T-helper 17 cell (primary cell): ENCODE measurements at regions not wholly inside any gene's neighbourhood (a gene's known extent, or its start where the extent isn't known, plus 50 kb on each side); places are given as distances from the start of the nearest gene placed in this dataset.
"Not testable (repeated sequence)": the region's sequence is repeated elsewhere in the genome, so short reads cannot be mapped to it uniquely, and the experiment has no call there.

Source experiments
- ATAC-seq: fragments of 150-1000 bp; cut with Tn5 transposase; 2 replicates; pipeline ENCODE4 v1.10.0; 2021; ENCODE audit warnings: mild to moderate bottlenecking, moderate library complexity
- DNase-seq, 3 donors: peaks; one replicate each; pipeline versions ENCODE4 v3.0.0 to v3.0.0-alpha.2; 2020 to 2021
- H3K9me3 ChIP-seq: one replicate; pipeline ENCODE4 v1.7.0; 2013; ENCODE audit warnings: low read length, mild to moderate bottlenecking; ENCODE audit not compliant: control insufficient read depth, poor library complexity, severe bottlenecking
- H3K27ac Mint-ChIP-seq: one replicate; pipeline ENCODE4 v1.8.0; 2022; ENCODE audit warnings: mild to moderate bottlenecking, moderate library complexity, mixed read lengths
- H3K27me3 Mint-ChIP-seq: one replicate; pipeline ENCODE4 v1.8.0; 2022; ENCODE audit warnings: mixed read lengths
- H3K36me3 Mint-ChIP-seq: one replicate; pipeline ENCODE4 v1.8.0; 2022; ENCODE audit warnings: low read depth, mixed read lengths
- H3K4me1 Mint-ChIP-seq: one replicate; pipeline ENCODE4 v1.8.0; 2022; ENCODE audit warnings: mild to moderate bottlenecking, mixed read lengths
- H3K4me3 Mint-ChIP-seq: one replicate; pipeline ENCODE4 v1.8.0; 2022; ENCODE audit warnings: mild to moderate bottlenecking, moderate library complexity, mixed read lengths

DNA sequence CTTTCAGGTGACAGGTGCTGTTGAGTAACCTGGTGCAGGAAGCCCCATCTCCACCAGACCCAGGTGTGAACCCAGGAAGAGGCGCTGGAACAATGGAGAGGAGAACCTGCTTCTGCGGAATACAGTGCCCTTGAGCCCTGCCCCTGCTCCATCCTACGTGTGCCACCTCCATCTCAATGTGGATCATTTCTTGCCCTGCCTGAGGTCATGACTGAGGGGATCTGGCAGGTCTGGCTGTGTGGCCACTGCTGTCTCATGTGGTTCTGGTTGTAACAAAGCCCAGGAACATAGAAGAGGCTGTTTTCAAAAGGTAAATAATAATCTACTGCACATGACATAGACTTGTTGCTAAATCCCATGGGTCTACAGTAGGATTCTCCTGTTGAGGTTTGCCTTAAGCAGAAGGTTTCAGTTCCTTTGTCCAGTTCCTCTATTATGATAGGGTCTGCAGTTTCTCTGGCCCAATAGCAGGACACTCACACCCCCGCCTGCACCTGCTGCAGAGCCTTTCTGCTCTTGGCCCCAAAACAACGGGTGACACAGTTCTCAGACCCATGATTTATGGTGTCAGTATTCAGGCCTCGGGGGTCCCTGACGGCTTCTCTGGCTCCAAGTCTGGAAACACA lies 113.5 kb upstream of the IGLL5 start:
- no peak overlapping the region for H3K27ac Mint-ChIP-seq
- no peaks in the 10 kb centered on the region for H3K9me3 ChIP-seq
- H3K36me3 Mint-ChIP-seq: peaks cover 2% of the 10 kb centered on the region
- H3K4me1 Mint-ChIP-seq: peaks cover 8% of the 10 kb centered on the region
- no peak overlapping the region for H3K4me3 Mint-ChIP-seq
- H3K27me3 Mint-ChIP-seq: peaks cover 37% of the 10 kb centered on the region
- DNase-seq (no peak), ATAC-seq (no peak)

DNA sequence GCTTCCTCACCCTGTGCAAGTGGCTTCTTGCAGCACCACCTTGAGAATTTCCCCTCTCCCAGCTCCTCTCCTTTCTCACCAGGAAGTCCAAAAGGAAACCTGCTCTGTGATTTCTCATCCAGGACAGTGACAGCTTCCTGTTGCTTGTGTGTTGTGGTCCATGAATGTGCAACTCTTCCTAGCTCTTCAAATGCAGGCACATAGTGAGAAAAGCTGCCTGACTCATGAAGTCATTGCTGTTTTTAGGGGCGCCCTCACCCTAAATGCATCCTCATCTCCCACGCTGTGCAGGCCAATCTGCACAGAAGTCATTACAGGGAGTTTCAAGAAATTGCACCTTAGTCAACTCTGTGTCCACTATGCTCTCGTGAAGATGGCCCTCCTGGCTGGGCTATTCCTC lies 112.9 kb upstream of the IGLL5 start:
- not testable (repeated sequence) for H3K4me3 Mint-ChIP-seq, H3K36me3 Mint-ChIP-seq, ATAC-seq, DNase-seq, H3K4me1 Mint-ChIP-seq, H3K27ac Mint-ChIP-seq, H3K9me3 ChIP-seq
- peaks cover 31% of the 10 kb centered on the region for H3K27me3 Mint-ChIP-seq

DNA sequence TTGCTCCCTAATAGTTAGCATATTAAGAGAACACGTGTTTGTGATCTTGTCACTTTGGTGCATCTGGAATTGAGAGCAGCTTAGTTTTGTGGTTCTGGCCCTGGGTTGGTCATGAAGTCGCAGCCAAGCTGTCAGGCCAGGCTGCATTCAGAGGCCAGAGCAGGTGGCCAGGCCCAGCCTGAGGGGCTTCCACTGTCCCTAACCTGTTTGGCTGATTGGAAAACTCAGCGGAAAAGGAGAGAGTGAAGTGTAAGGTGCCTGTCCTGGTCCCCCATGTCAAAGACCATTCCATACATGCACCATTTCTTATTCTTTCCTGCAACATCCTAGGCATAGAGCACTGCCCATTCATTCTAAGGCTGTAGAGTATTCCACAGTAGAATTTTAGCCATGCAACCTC lies 111.5 kb upstream of the IGLL5 start:
- H3K4me3 Mint-ChIP-seq: no peak overlapping the region
- no peak for ATAC-seq

DNA sequence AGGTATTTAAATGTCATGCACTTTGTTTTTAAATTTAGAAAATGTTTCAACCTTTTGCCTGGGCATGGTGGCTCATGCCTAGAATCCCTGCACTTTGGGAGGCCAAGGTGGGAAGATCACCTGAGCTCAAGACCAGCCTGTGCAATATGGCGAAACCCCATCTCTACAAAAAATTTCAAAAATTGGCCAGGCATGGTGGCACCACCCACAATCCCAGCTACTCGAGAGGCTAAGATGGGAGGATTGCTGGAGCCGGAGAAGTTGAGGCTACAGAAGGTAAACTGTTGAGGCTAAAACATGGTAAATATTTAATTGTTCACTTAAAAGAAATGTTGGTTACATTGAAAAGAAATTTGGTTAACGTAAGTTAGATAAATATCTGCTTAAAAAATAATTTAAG lies 108.4 kb upstream of the IGLL5 start:
- peaks cover 7% of the 10 kb centered on the region for H3K4me1 Mint-ChIP-seq
- peaks cover 19% of the 10 kb centered on the region for H3K27me3 Mint-ChIP-seq
- DNase-seq (no peak), ATAC-seq (no peak)
- peaks cover 2% of the 10 kb centered on the region for H3K36me3 Mint-ChIP-seq
- H3K9me3 ChIP-seq: no peaks in the 10 kb centered on the region
- H3K4me3 Mint-ChIP-seq: no peak overlapping the region
- no peak overlapping the region for H3K27ac Mint-ChIP-seq

More for the DNA sequence above, 111.5 kb upstream of the IGLL5 start:
- no peak for DNase-seq
- H3K27me3 Mint-ChIP-seq: peaks cover 23% of the 10 kb centered on the region
- H3K36me3 Mint-ChIP-seq: peaks cover 2% of the 10 kb centered on the region
- H3K4me1 Mint-ChIP-seq: peaks cover 4% of the 10 kb centered on the region
- H3K9me3 ChIP-seq: no peaks in the 10 kb centered on the region
- no peak overlapping the region for H3K27ac Mint-ChIP-seq

DNA sequence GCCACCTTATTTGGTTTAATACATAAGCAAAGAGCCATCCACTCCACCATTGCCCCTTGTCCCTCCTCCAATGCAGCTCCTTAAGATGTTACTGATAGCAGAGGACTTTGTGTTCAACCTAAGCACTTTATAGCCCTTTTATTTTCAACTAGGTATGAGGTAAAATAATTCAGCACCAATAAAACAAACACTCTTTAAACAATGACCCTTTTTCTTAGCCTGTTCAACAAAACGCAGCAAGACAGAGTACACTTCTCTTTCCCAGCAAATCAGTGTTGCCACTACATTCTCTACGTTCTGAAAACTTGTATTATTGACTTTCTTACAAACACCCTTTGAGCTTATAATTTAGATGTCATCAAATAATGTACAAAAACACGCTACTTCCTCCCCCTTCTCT lies 104.0 kb upstream of the IGLL5 start:
- H3K4me1 Mint-ChIP-seq: peaks cover 6% of the 10 kb centered on the region
- DNase-seq: no peak
- no peaks in the 10 kb centered on the region for H3K9me3 ChIP-seq
- no peak overlapping the region for H3K4me3 Mint-ChIP-seq
- H3K27me3 Mint-ChIP-seq: peaks cover 23% of the 10 kb centered on the region
- no peak overlapping the region for H3K27ac Mint-ChIP-seq
- no peaks in the 10 kb centered on the region for H3K36me3 Mint-ChIP-seq
- no peak for ATAC-seq

DNA sequence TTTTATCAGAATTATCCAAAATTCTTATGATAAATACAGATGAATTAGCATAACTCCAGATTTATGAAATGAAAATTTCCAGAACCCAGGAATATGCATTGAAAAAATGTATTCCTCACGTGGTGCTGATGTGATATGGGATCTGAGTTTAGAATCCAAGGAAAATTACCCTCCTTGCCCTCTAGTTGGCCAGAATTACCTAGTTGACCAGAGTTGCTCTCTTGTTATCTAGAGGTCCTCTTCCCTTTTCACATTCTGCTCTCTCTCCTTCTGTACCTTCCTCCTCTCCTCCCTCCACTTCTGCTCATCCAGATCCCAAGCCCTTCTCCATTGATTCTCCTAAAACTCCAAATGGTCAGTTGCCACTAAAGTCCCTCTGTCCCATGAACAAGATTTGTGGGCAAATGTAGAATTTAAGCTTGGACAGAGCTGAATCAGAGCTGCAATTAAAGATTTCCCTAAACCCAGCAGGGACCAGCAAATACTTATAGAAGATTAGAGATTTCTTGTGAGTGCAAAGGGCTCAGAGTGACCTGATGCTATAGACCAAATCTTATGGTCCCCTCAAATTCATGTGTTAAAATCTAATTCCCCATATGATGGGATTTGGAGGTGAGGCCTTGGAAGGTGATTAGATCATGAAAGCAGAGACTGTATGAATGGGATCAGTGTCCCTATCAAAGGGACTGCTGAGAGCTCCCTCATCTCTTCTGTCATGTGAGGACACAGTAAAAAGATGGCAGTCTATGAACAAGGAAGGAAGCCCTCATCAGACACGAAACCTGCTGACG lies 103.2 kb upstream of the IGLL5 start:
- H3K9me3 ChIP-seq: no peaks in the 10 kb centered on the region
- Mint-ChIP-seq H3K27ac (no peak overlapping the region), H3K27me3 (peaks cover 23% of the 10 kb centered on the region), H3K36me3 (no peaks in the 10 kb centered on the region), H3K4me3 (no peak overlapping the region), H3K4me1 (peaks cover 8% of the 10 kb centered on the region)
- DNase-seq: no peak
- ATAC-seq: no peak

DNA sequence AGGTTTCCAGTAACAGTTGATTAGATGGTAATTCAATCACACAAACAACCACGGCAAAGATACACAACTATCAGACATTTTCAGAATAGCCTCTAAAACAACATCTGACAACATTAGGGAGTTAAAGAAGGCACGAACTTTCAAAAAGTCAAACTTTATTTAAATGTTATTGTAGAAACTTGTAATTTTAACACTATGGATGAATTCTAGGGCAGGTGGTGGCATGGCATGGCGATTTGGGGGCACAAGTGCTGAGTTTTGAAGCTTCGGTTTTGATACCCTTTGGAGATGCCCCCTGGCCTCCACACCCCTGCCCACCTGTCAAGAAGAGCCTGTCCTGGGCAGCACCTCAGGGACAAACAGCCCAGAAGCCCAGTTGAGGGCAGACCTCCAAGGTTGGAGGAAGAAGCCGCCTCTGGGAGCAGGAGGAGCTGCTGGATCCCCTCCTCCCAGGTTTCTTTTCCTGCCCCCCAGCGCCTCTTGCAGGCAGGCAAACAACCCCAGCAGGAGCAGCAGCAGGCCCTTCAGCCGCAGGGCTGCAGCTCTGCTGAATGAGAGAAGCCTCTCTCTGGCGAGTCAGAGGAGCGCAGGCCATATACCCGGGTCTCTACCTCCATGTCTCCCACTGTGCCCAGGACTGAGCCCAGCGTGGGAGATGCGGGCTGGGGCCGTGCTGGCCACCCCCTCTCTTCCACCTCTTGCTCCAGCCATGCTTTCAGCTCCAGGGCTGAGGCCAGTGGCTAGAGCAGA lies 102.1 kb upstream of the IGLL5 start:
- no peak for DNase-seq
- no peaks in the 10 kb centered on the region for H3K36me3 Mint-ChIP-seq
- no peak overlapping the region for H3K4me3 Mint-ChIP-seq
- peaks cover 14% of the 10 kb centered on the region for H3K4me1 Mint-ChIP-seq
- no peak overlapping the region for H3K27ac Mint-ChIP-seq
- H3K9me3 ChIP-seq: no peaks in the 10 kb centered on the region
- H3K27me3 Mint-ChIP-seq: peaks cover 23% of the 10 kb centered on the region
- ATAC-seq: no peak

DNA sequence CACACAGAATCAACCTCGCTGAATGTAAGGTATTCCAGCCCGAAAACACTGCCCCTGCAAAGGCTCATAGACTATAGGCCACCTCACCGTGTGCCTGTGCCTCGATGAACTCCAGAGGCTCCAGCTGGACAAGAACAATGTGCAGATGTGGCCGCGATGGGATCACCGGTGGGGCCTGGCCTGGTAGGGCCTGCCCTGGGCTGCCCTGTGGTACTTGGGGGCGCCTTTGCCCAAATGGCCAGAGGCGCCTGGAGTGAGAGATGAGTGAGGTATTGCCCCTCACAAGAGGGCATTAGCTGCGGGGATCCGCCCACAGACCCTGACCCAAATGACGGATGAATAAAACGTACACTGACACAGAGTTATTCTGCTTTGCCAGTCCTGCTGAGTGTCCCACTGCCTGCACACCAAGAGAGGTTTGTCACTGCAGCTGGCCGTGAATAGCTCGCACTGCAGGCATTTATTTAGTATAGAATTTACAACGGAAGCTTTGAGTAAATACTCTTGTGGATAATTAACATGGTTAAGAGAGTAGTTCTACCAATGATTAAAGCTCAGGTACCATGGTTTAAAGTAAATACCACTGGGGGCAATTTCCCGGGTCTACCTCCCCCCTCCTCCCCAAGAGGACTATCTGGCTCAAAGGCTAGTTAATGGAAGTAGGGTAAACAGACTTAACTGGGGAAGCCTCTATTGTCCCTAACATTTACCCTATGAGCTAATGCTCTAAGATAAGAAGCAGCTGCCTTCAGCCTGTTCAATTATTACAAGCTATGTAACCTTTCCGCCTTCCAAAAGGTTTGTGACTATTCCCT lies 101.1 kb upstream of the IGLL5 start:
- no peak for DNase-seq
- peaks cover 23% of the 10 kb centered on the region for H3K27me3 Mint-ChIP-seq
- no peak for ATAC-seq
- H3K27ac Mint-ChIP-seq: no peak overlapping the region
- no peaks in the 10 kb centered on the region for H3K9me3 ChIP-seq
- H3K4me1 Mint-ChIP-seq: peaks cover 22% of the 10 kb centered on the region
- no peaks in the 10 kb centered on the region for H3K36me3 Mint-ChIP-seq
- no peak overlapping the region for H3K4me3 Mint-ChIP-seq

DNA sequence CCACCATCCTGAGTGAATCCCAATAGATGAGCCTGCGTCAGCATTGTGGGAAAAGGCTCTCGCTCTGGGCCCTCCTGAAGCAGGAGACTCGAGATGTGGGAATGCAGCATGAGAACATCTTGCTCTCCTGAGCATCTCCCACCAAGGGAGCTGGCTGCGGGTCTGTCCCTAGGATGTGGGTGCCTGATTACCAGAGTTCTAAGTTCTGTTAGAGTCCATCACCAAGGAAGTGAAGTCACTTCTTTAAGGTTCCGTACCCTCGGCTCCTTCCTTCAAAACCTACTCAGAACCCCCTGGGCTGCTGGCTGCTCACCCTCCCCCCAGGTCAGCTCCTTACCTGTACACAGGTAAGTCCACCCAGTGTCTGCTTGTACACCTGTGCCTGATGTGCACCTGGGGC lies 100.5 kb upstream of the IGLL5 start:
- Mint-ChIP-seq H3K4me1 (peaks cover 27% of the 10 kb centered on the region), H3K27ac (no peak overlapping the region), H3K27me3 (peaks cover 23% of the 10 kb centered on the region), H3K4me3 (no peak overlapping the region), H3K36me3 (no peaks in the 10 kb centered on the region)
- ATAC-seq: no peak
- DNase-seq: no peak
- no peaks in the 10 kb centered on the region for H3K9me3 ChIP-seq

DNA sequence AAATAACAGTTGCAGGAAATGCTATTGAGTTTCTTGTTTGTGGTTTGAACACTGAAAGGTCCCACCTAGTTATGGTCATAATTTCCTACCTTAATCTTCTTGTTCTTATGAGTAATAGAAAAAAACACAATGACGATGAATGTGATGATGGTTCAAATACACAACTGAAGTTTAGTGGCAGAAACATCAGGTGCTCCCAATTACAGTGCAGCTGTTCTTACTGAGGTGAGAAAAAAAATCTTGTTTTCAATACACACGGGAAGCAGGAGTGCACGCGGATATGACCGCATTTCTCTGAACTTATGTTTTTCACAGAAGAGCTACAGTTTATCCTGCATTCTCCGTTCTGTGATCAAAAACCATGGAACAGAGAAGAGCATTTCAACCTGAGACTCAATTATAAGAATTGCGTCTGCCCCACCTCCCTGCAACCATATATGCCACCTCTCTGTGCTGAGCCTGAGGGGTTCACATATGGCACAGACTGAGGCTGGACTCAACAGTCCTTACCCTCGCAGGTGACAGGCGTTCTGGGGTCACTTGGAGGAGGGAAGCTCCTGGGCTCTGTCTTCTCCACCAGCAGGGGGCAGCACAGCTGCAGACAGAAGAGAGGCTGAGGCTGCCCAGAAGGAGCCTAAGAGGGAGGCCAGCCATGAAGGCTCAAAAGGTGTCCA lies 99.7 kb upstream of the IGLL5 start:
- Mint-ChIP-seq H3K4me3 (peak overlapping the region; percentile 19), H3K4me1 (peaks cover 31% of the 10 kb centered on the region), H3K27ac (no peak overlapping the region), H3K36me3 (no peaks in the 10 kb centered on the region), H3K27me3 (peaks cover 23% of the 10 kb centered on the region)
- peak; percentile 79 for ATAC-seq
- DNase-seq: peak; percentile 44 to 69 (median 45)
- H3K9me3 ChIP-seq: no peaks in the 10 kb centered on the region

DNA sequence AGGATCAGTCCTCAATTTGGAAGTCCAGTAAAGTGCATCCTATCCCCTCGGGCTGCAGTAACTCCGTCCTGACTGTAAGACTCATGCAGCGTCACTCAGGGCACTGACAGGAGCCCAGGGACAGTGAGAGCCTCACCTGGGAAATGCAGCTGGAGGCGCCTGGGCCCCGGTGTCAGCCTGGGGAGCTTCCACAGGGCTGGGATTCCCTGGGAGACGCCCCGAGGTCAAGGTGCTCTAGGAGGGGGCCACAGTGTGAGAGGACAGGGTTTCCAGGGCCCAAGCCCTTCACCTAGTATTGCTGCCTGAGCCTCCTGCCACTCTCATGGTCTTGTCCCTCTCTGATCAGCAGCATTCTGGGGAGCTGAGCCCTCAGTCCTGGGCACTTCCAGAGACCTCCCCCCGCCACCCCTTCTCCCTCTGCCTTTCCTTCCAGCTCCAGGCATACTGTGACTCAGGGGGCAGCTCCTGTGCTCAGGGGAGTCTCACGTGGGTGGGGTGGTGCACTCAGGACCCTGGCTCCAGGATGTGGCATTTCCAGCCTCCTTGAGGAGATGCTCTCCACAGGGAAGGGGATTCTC lies 99.1 kb upstream of the IGLL5 start:
- H3K4me1 Mint-ChIP-seq: peaks cover 32% of the 10 kb centered on the region
- H3K4me3 Mint-ChIP-seq: peak overlapping the region; percentile 19

DNA sequence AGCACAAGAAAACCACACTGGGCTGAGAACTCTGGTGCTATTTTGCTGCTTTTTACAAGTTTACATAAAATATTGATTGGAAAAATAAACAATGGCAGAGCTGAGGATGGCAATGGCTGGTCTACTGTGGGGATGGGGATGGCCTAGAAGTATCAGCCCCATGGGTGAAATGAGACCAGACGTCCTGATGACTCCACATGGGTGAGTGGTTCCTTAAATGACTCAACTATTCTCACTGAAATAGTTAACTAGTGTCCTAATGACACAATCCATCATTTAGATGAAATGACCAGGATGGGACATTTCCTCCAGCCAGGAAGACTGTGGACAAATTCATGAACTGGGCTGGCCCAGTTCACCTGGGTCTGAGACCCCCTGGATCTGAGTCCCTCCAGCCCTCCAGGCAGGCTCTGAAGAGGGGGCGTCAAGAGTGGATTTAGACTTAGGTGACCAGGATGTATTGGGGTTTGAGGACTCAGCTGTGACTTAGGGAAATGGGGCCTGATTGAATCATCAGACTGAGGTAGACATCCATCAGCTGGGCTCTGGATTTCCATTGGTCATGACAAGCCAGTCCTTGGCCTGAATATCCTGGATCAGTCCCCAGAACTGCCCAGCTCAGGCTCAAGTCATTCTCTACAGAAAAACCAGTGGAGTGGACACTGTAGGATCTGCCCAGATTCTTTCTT lies 98.2 kb upstream of the IGLL5 start:
- peak overlapping the region; percentile 14 for H3K27ac Mint-ChIP-seq

More for the DNA sequence above, 99.1 kb upstream of the IGLL5 start:
- ATAC-seq (no peak), DNase-seq (no peak)
- H3K36me3 Mint-ChIP-seq: no peaks in the 10 kb centered on the region
- no peaks in the 10 kb centered on the region for H3K9me3 ChIP-seq
- H3K27ac Mint-ChIP-seq: no peak overlapping the region
- peaks cover 22% of the 10 kb centered on the region for H3K27me3 Mint-ChIP-seq

More for the DNA sequence above, 98.2 kb upstream of the IGLL5 start:
- H3K4me1 Mint-ChIP-seq: peaks cover 29% of the 10 kb centered on the region
- H3K9me3 ChIP-seq: no peaks in the 10 kb centered on the region
- peak overlapping the region; percentile 19 for H3K4me3 Mint-ChIP-seq
- ATAC-seq: no peak
- H3K36me3 Mint-ChIP-seq: no peaks in the 10 kb centered on the region
- DNase-seq: no peak
- peaks cover 14% of the 10 kb centered on the region for H3K27me3 Mint-ChIP-seq
